ENCODE measurements at regions not wholly inside any gene's neighbourhood (a gene's known extent, or its start where the extent isn't known, plus 50 kb on each side); places are given as distances from the start of the nearest gene placed in this dataset.

- TF ChIP-seq TEAD4 (IDR thresholded peaks at IDR 0.05; ENCODE audit: low read depth, low read length) (no peak), JUN (IDR thresholded peaks at IDR 0.05; ENCODE audit: low read depth, low read length) (no peak), FOSL1 (IDR thresholded peaks at IDR 0.05; ENCODE audit: insufficient read depth, low read depth, low read length) (no peak), TAF1 (IDR thresholded peaks at IDR 0.05; ENCODE audit: low read depth, low read length) (no peak), PHF8 (conservative IDR thresholded peaks at IDR 0.05; ENCODE audit: low read depth, low read length) (no peak), SIN3A (conservative IDR thresholded peaks at IDR 0.05 in 1 of 2, IDR thresholded peaks at IDR 0.05 in 1 of 2; ENCODE audit: low read depth in 1 of 2, low read length in 2 of 2) (no peak), CEBPB (IDR thresholded peaks at IDR 0.05; ENCODE audit: low read depth, low read length) (no peak), MAX (IDR thresholded peaks at IDR 0.05) (no peak), CTCF (IDR thresholded peaks at IDR 0.05; ENCODE audit: control extremely low read depth in 1 of 3, insufficient read depth in 1 of 3, low read depth in 1 of 3, low read length in 3 of 3) (no peak), POLR2AphosphoS5 (IDR thresholded peaks at IDR 0.05; ENCODE audit: low read depth, low read length) (no peak), JUND (IDR thresholded peaks at IDR 0.05; ENCODE audit: low read length) (no peak), USF2 (IDR thresholded peaks at IDR 0.05; ENCODE audit: low read length) (no peak)
Measured at GRCh38 chr1:172764378-172764777, 105.5 kb downstream of the FASLG start.

Measured in H1 (cell line).